CD14-positive monocyte (primary cell): ENCODE measurements at regions not wholly inside any gene's neighbourhood (a gene's known extent, or its start where the extent isn't known, plus 50 kb on each side); places are given as distances from the start of the nearest gene placed in this dataset.

Experiments used
- DNase-seq, 3 donors: peaks; one replicate each; pipeline ENCODE4 v3.0.0-alpha.2; 2011 to 2022
- H2AFZ ChIP-seq: 2 replicates; pipeline ENCODE4 v1.6.0; 2012; ENCODE audit warnings: mild to moderate bottlenecking, low read depth, low read length, inconsistent platforms; ENCODE audit not compliant: insufficient read depth, poor library complexity, severe bottlenecking
- H3K27ac ChIP-seq, 2 donors: 1 replicate in 1 of 2; 2 replicates in 1 of 2; pipeline ENCODE4 v1.5.1; 2012 to 2013; ENCODE audit warnings: low read length in 2 of 2, control low read depth in 1 of 2, inconsistent platforms in 1 of 2, low read depth in 1 of 2, mild to moderate bottlenecking in 1 of 2
- H3K27me3 ChIP-seq, 2 donors: one replicate each; pipeline versions ENCODE4 v1.6.0 to v1.6.1; 2011 to 2013; ENCODE audit warnings: low read length in 2 of 2; ENCODE audit not compliant: control insufficient read depth in 2 of 2, insufficient read depth in 2 of 2
- H3K36me3 ChIP-seq, 2 donors: replicated peaks in 1 of 2; 1 replicate in 1 of 2; 2 replicates in 1 of 2; pipeline versions ENCODE4 v1.5.1 to v1.6.1; 2012 to 2013; ENCODE audit warnings: low read length in 2 of 2, control low read depth in 1 of 2, inconsistent platforms in 1 of 2, mild to moderate bottlenecking in 1 of 2; ENCODE audit not compliant: insufficient read depth in 2 of 2, control insufficient read depth in 1 of 2
- H3K4me1 ChIP-seq, 2 donors: 1 replicate in 1 of 2; 2 replicates in 1 of 2; pipeline versions ENCODE4 v1.5.1 to v1.6.1; 2012 to 2013; ENCODE audit warnings: low read length in 2 of 2, control low read depth in 1 of 2, inconsistent platforms in 1 of 2, mild to moderate bottlenecking in 1 of 2, moderate library complexity in 1 of 2; ENCODE audit not compliant: insufficient read depth in 2 of 2, control insufficient read depth in 1 of 2
- H3K4me2 ChIP-seq: replicated peaks from 2 replicates; pipeline ENCODE3; 2012; ENCODE audit warnings: low read length, moderate library complexity, mild to moderate bottlenecking; ENCODE audit not compliant: poor library complexity, severe bottlenecking; ENCODE audit errors: extremely low read depth
- H3K4me3 ChIP-seq, 3 experiments: fragments of 200-600 bp in 1 of 3; sonication (generic) in 1 of 3; replicated peaks in 1 of 3; 1 replicate in 2 of 3; 2 replicates in 1 of 3; pipeline ENCODE4 v1.5.1; 2011 to 2013; ENCODE audit warnings: low read length in 3 of 3, mild to moderate bottlenecking in 3 of 3, control low read depth in 2 of 3, low read depth in 2 of 3, inconsistent platforms in 1 of 3, moderate library complexity in 1 of 3
- H3K79me2 ChIP-seq: 2 replicates; pipeline ENCODE4 v1.6.0; 2012; ENCODE audit warnings: mild to moderate bottlenecking, control low read depth, inconsistent platforms, low read length, moderate library complexity; ENCODE audit not compliant: insufficient read depth
- H3K9ac ChIP-seq: 2 replicates; pipeline ENCODE4 v1.6.0; 2017; ENCODE audit warnings: low read length, mild to moderate bottlenecking; ENCODE audit not compliant: insufficient read depth, poor library complexity, severe bottlenecking
- H3K9me3 ChIP-seq, 2 donors: replicated peaks in 1 of 2; 1 replicate in 1 of 2; 2 replicates in 1 of 2; pipeline versions ENCODE4 v1.5.1 to v1.6.1; 2012 to 2013; ENCODE audit warnings: low read length in 2 of 2, control low read depth in 1 of 2; ENCODE audit not compliant: control insufficient read depth in 1 of 2, insufficient read depth in 1 of 2
- H4K20me1 ChIP-seq: 2 replicates; pipeline ENCODE4 v1.6.0; 2012; ENCODE audit warnings: mild to moderate bottlenecking, low read length, control low read depth, moderate library complexity; ENCODE audit not compliant: insufficient read depth
- H3K27ac Mint-ChIP-seq, 7 donors: one replicate each; pipeline ENCODE4 v1.8.0; 2020; ENCODE audit warnings: mild to moderate bottlenecking in 7 of 7, mixed read lengths in 7 of 7, moderate library complexity in 6 of 7, inconsistent platforms in 2 of 7
- H3K27me3 Mint-ChIP-seq, 3 donors: one replicate each; pipeline ENCODE4 v1.8.0; 2021 to 2022; ENCODE audit warnings: low read depth in 3 of 3, mild to moderate bottlenecking in 3 of 3, mixed read lengths in 3 of 3, moderate library complexity in 3 of 3, inconsistent platforms in 1 of 3
- H3K36me3 Mint-ChIP-seq, 2 donors: one replicate each; pipeline ENCODE4 v1.8.0; 2020; ENCODE audit warnings: mixed read lengths in 2 of 2, inconsistent platforms in 1 of 2, mild to moderate bottlenecking in 1 of 2
- H3K4me1 Mint-ChIP-seq: one replicate; pipeline ENCODE4 v1.8.0; 2020; ENCODE audit warnings: mild to moderate bottlenecking, mixed read lengths
- H3K4me3 Mint-ChIP-seq, 2 donors: one replicate each; pipeline ENCODE4 v1.8.0; 2020; ENCODE audit warnings: mild to moderate bottlenecking in 2 of 2, mixed read lengths in 2 of 2, moderate library complexity in 1 of 2
- H3K9me3 Mint-ChIP-seq, 7 donors: one replicate each; pipeline ENCODE4 v1.8.0; 2020 to 2022; ENCODE audit warnings: mixed read lengths in 7 of 7, mild to moderate bottlenecking in 6 of 7, moderate library complexity in 6 of 7, inconsistent platforms in 2 of 7
- WGBS: methylation state at CpG from one replicate; pipeline ENCODE4 v1.1.5; 2013; ENCODE audit warnings: missing lambda C conversion rate; ENCODE audit not compliant: insufficient coverage; 5-methylcytosine and 5-hydroxymethylcytosine counted together
- intact Hi-C, 2 donors: fragments of 100-400 bp; cut with micrococcal nuclease; formaldehyde crosslinking; loops; one replicate each; pipeline versions ENCODE4 v1.15.0 to v1.15.1; 2023
- TF ChIP-seq, protein P1 (sequence below): fragments of 200-600 bp; IDR thresholded peaks from one replicate; pipeline ENCODE4 v1.8.0; 2022; ENCODE audit warnings: antibody characterized with exemption, mild to moderate bottlenecking

DNA sequence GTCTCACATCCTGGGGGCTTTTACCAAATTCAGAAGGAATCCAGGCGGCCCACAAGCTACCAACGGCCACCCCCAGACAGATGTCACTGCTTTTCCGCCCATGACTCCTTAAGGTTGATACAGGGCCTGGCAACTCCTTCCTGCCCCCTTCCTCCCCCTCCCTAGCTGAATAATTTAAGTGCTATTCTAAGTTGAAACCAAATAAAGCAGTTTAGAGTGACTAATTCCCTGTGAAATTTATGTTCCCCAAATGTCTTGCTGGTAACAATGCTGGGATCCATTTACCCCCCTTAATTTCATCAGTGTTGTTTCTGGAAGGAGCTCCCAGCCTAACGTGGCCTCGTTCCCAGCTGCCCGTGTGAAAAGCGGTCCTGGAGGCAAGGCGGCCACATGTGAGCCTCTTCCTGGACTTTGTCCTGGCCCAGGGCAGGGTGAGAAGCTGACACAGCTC lies 109.6 kb downstream of the TMEM130 start:
- H3K9ac ChIP-seq, result no peak overlapping the region
- no peak overlapping the region for H3K4me3 ChIP-seq
- no peaks in the 10 kb centered on the region for H3K4me1 ChIP-seq
- no peaks in the 10 kb centered on the region for H3K4me1 Mint-ChIP-seq
- no peaks in the 10 kb centered on the region for H3K79me2 ChIP-seq
- no peaks in the 10 kb centered on the region for H3K36me3 ChIP-seq
- H3K27me3 ChIP-seq, result no peaks in the 10 kb centered on the region
- H3K27me3 Mint-ChIP-seq, result peaks cover 7 to 12% (median 8%) of the 10 kb centered on the region in 3 donors
- H3K4me2 ChIP-seq, result no peak overlapping the region
- no peak for DNase-seq
- 82% methylated on average over 7 of the region's 8 CpGs for WGBS
- no peak overlapping the region for H3K27ac Mint-ChIP-seq
- no peak overlapping the region for H3K4me3 Mint-ChIP-seq
- no peaks in the 10 kb centered on the region for H3K36me3 Mint-ChIP-seq
- TF ChIP-seq, protein P1, sequence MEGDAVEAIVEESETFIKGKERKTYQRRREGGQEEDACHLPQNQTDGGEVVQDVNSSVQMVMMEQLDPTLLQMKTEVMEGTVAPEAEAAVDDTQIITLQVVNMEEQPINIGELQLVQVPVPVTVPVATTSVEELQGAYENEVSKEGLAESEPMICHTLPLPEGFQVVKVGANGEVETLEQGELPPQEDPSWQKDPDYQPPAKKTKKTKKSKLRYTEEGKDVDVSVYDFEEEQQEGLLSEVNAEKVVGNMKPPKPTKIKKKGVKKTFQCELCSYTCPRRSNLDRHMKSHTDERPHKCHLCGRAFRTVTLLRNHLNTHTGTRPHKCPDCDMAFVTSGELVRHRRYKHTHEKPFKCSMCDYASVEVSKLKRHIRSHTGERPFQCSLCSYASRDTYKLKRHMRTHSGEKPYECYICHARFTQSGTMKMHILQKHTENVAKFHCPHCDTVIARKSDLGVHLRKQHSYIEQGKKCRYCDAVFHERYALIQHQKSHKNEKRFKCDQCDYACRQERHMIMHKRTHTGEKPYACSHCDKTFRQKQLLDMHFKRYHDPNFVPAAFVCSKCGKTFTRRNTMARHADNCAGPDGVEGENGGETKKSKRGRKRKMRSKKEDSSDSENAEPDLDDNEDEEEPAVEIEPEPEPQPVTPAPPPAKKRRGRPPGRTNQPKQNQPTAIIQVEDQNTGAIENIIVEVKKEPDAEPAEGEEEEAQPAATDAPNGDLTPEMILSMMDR, result no peak
- intact Hi-C loops, result no loop called here
- H3K9me3 ChIP-seq, result no peaks in the 10 kb centered on the region
- no peak overlapping the region for H3K27ac ChIP-seq
- H3K9me3 Mint-ChIP-seq, result peaks cover 0 to 17% (median 7%) of the 10 kb centered on the region in 7 donors
- H4K20me1 ChIP-seq, result no peaks in the 10 kb centered on the region
- H2AFZ ChIP-seq, result no peak overlapping the region

DNA sequence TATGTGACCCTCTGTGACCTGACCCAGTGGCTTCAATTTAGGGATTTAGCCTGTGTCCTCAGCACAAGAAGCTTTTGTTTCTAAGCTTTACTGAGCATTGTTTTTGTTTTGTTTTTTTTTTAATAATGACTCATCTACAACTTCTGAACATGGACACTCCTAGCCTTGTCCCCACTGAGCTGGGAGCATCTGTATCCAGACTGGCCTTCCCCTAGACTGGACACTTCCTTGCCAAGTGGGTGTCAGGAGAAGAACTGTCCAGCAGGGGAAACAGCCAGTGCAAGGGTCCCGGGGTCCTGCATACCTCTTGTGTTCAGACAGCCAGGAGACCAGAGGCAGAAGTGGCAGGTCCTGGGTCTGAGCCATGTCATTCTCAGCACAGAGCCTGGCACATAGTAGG lies 108.6 kb downstream of the TMEM130 start:
- H3K4me3 ChIP-seq, result no peak overlapping the region
- 78% methylated on average over 1 of the region's 1 CpG for WGBS
- H3K9ac ChIP-seq, result no peak overlapping the region
- TF ChIP-seq, protein P1, result no peak
- intact Hi-C loops, result no loop called here
- no peak overlapping the region for H3K4me2 ChIP-seq
- DNase-seq, result no peak
- no peak overlapping the region for H3K27ac Mint-ChIP-seq
- H3K27ac ChIP-seq, result no peak overlapping the region
- no peaks in the 10 kb centered on the region for H3K36me3 Mint-ChIP-seq
- peaks cover 9 to 11% (median 10%) of the 10 kb centered on the region in 3 donors for H3K27me3 Mint-ChIP-seq
- H3K9me3 ChIP-seq, result no peaks in the 10 kb centered on the region
- no peaks in the 10 kb centered on the region for H3K36me3 ChIP-seq
- no peak overlapping the region for H2AFZ ChIP-seq
- no peaks in the 10 kb centered on the region for H3K27me3 ChIP-seq
- no peak overlapping the region for H3K4me3 Mint-ChIP-seq
- H3K4me1 Mint-ChIP-seq, result no peaks in the 10 kb centered on the region
- no peaks in the 10 kb centered on the region for H4K20me1 ChIP-seq
- no peaks in the 10 kb centered on the region for H3K4me1 ChIP-seq
- peaks cover 0 to 17% (median 6%) of the 10 kb centered on the region in 7 donors for H3K9me3 Mint-ChIP-seq
- H3K79me2 ChIP-seq, result no peaks in the 10 kb centered on the region
